ENCODE measurements at regions not wholly inside any gene's neighbourhood (a gene's known extent, or its start where the extent isn't known, plus 50 kb on each side); places are given as distances from the start of the nearest gene placed in this dataset.

GRCh38 chr7:106418094-106418493 lies 133.3 kb upstream of the NAMPT start:
- peaks cover 4% of the 10 kb centered on the region for H3K9me3 ChIP-seq
- H3K36me3 ChIP-seq = no peaks in the 10 kb centered on the region
- no peak for TF ChIP-seq CTCF (IDR thresholded peaks at IDR 0.05)
- TF ChIP-seq POLR2A (IDR thresholded peaks at IDR 0.05) = no peak
- peak in 1 of 2 donors; percentile 81 for TF ChIP-seq POLR2AphosphoS5 (IDR thresholded peaks at IDR 0.05; ENCODE audit: insufficient read depth in 1 of 2, low read depth in 1 of 2)
- peaks cover 28% of the 10 kb centered on the region for H3K4me1 ChIP-seq
- intact Hi-C loops (cut with DNase I) = no loop called here
- H3K4me3 ChIP-seq = no peak overlapping the region
- no peak overlapping the region for H3K27ac ChIP-seq
- no peak for DNase-seq (ENCODE audit: extremely low spot score in 2 of 2)
- no peaks in the 10 kb centered on the region for H3K27me3 ChIP-seq

- Histone ChIP-seq H3K27ac (no peak overlapping the region), H3K27me3 (no peaks in the 10 kb centered on the region), H3K4me3 (no peak overlapping the region), H3K4me1 (peaks cover 28% of the 10 kb centered on the region), H3K36me3 (no peaks in the 10 kb centered on the region), H3K9me3 (peaks cover 4% of the 10 kb centered on the region)
- DNase-seq (ENCODE audit: extremely low spot score in 2 of 2) = no peak
- intact Hi-C loops (cut with DNase I) = no loop called here
- TF ChIP-seq CTCF (IDR thresholded peaks at IDR 0.05) = no peak
- TF ChIP-seq POLR2A (IDR thresholded peaks at IDR 0.05) = no peak
- TF ChIP-seq POLR2AphosphoS5 (IDR thresholded peaks at IDR 0.05; ENCODE audit: insufficient read depth in 1 of 2, low read depth in 1 of 2) = no peak
Observed at GRCh38 chr7:106417273-106417902, 132.6 kb upstream of the NAMPT start.

GRCh38 chr7:106416430-106416829 lies 131.6 kb upstream of the NAMPT start:
- H3K9me3 ChIP-seq = peaks cover 4% of the 10 kb centered on the region
- TF ChIP-seq CTCF (IDR thresholded peaks at IDR 0.05) = no peak
- TF ChIP-seq POLR2AphosphoS5 (IDR thresholded peaks at IDR 0.05; ENCODE audit: insufficient read depth in 1 of 2, low read depth in 1 of 2) = no peak
- TF ChIP-seq POLR2A (IDR thresholded peaks at IDR 0.05) = no peak
- no peaks in the 10 kb centered on the region for H3K27me3 ChIP-seq
- H3K36me3 ChIP-seq = no peaks in the 10 kb centered on the region
- H3K27ac ChIP-seq = no peak overlapping the region
- no peak overlapping the region for H3K4me3 ChIP-seq
- peaks cover 18% of the 10 kb centered on the region for H3K4me1 ChIP-seq
- intact Hi-C loops (cut with DNase I) = no loop called here
- DNase-seq (ENCODE audit: extremely low spot score in 2 of 2) = no peak

- DNase-seq (ENCODE audit: extremely low spot score in 2 of 2) = no peak
- TF ChIP-seq POLR2AphosphoS5 (IDR thresholded peaks at IDR 0.05; ENCODE audit: insufficient read depth in 1 of 2, low read depth in 1 of 2) = no peak
- no peak for TF ChIP-seq CTCF (IDR thresholded peaks at IDR 0.05)
- TF ChIP-seq POLR2A (IDR thresholded peaks at IDR 0.05) = no peak
- Histone ChIP-seq H3K4me3 (no peak overlapping the region), H3K4me1 (peaks cover 8% of the 10 kb centered on the region), H3K27me3 (no peaks in the 10 kb centered on the region), H3K36me3 (no peaks in the 10 kb centered on the region), H3K9me3 (peaks cover 4% of the 10 kb centered on the region), H3K27ac (no peak overlapping the region)
- intact Hi-C loops (cut with DNase I) = no loop called here
Observed at GRCh38 chr7:106415433-106415832, 130.7 kb upstream of the NAMPT start.

- H3K27ac ChIP-seq = no peak overlapping the region
- no peaks in the 10 kb centered on the region for H3K4me1 ChIP-seq
- H3K27me3 ChIP-seq = no peaks in the 10 kb centered on the region
- H3K9me3 ChIP-seq = peaks cover 4% of the 10 kb centered on the region
- TF ChIP-seq POLR2A (IDR thresholded peaks at IDR 0.05) (no peak), POLR2AphosphoS5 (IDR thresholded peaks at IDR 0.05; ENCODE audit: insufficient read depth in 1 of 2, low read depth in 1 of 2) (no peak), CTCF (IDR thresholded peaks at IDR 0.05) (no peak)
- intact Hi-C loops (cut with DNase I) = no loop called here
- H3K36me3 ChIP-seq = no peaks in the 10 kb centered on the region
- no peak for DNase-seq (ENCODE audit: extremely low spot score in 2 of 2)
- H3K4me3 ChIP-seq = no peak overlapping the region
Observed at GRCh38 chr7:106413446-106413845, 128.7 kb upstream of the NAMPT start.
